Heart right ventricle (tissue), 16 donors: ENCODE measurements at regions not wholly inside any gene's neighbourhood (a gene's known extent, or its start where the extent isn't known, plus 50 kb on each side); places are given as distances from the start of the nearest gene placed in this dataset.

ENCODE experiments used
- ATAC-seq, 8 donors: fragments of 200-7000 bp; cut with Tn5 transposase; one replicate each; pipeline ENCODE4 v1.9.1; 2020; ENCODE audit warnings: mild to moderate bottlenecking in 8 of 8, moderate library complexity in 8 of 8, moderate number of reproducible peaks in 1 of 8
- DNase-seq, 2 donors: peaks; one replicate each; pipeline ENCODE4 v3.0.0-alpha.2; 2020
- H3K27ac ChIP-seq, 10 donors: fragments of 200-600 bp; sonication (generic) in 2 of 10; one replicate each; pipeline versions ENCODE4 v1.5.0 to v1.8.0; 2020 to 2022; ENCODE audit warnings: mild to moderate bottlenecking in 3 of 10
- H3K27me3 ChIP-seq, 7 donors: fragments of 200-600 bp; one replicate each; pipeline ENCODE4 v1.8.0; 2021 to 2022; ENCODE audit warnings: mild to moderate bottlenecking in 2 of 7
- H3K36me3 ChIP-seq, 9 donors: fragments of 200-600 bp; sonication (generic) in 1 of 9; one replicate each; pipeline versions ENCODE4 v1.5.0 to v1.8.0; 2020 to 2022; ENCODE audit warnings: mild to moderate bottlenecking in 2 of 9
- H3K4me1 ChIP-seq, 9 donors: fragments of 200-600 bp; sonication (generic) in 1 of 9; one replicate each; pipeline versions ENCODE4 v1.5.0 to v1.8.0; 2020 to 2022; ENCODE audit warnings: mild to moderate bottlenecking in 4 of 9
- H3K4me3 ChIP-seq, 10 donors: fragments of 200-600 bp; sonication (generic) in 2 of 10; one replicate each; pipeline versions ENCODE4 v1.5.0 to v1.8.0; 2020 to 2022; ENCODE audit warnings: mild to moderate bottlenecking in 7 of 10, moderate library complexity in 2 of 10
- H3K9me3 ChIP-seq, 11 donors: fragments of 200-600 bp in 10 of 11; sonication (generic) in 2 of 11; one replicate each; pipeline versions ENCODE4 v1.5.0 to v1.8.0; 2013 to 2022; ENCODE audit warnings: mild to moderate bottlenecking in 2 of 11, control low read depth in 1 of 11, moderate library complexity in 1 of 11
- CTCF ChIP-seq, 9 donors: fragments of 200-600 bp; sonication (generic) in 2 of 9; IDR thresholded peaks; one replicate each; pipeline versions ENCODE4 v1.5.0 to v1.8.0; 2021 to 2022; ENCODE audit warnings: antibody characterized with exemption in 9 of 9, mild to moderate bottlenecking in 5 of 9, moderate library complexity in 1 of 9
- WGBS, 2 donors: extraction: QIAGEN DNeasy Blood & Tissue Kit; methylation state at CpG; one replicate each; pipeline ENCODE4 v1.1.7; 2013; ENCODE audit warnings: inconsistent platforms in 1 of 2; 5-methylcytosine and 5-hydroxymethylcytosine counted together
- intact Hi-C, 10 donors: fragments of 100-400 bp; cut with DNase I; formaldehyde crosslinking; loops; one replicate each; pipeline versions ENCODE4 v1.11.1 to v1.14.2; 2022
- donor health status: Arrhythmogenic right ventricular cardiomyopathy.
- donor health status: ischemic (EF 13 %, LVEDD 7.1; RV severe dilation, severe dysfunction).
- donor health status: healthy with polysubstance abuse.
- donor health status: DM: no; HTN: yes; CAD: no.
- donor health status: DM: no; HTN: no; CAD: no.
- donor health status: ischemic (EF 25% LVEDD 6.9; RV normal size, moderate dysfunction).
- donor health status: ischemic (EF 25% LVEDD 5.7; RV mildly dilated, moderate dysfunction).
- donor health status: healthy.
- donor health status: DM: yes; HTN: yes; CAD: no.
- donor health status: Ischemic cardiomyopathy.
- donor health status: ischemic (EF 35%, LVEDD 5.7; RV mildly dilated, moderate dysfunction).
- donor health status: nonischemic (EF 11% LVEDD 7.7; RV severe dilation, severe dysfunction).
- donor health status: DM: yes; HTN: yes; CAD: no.
- donor health status: PGD.
- donor health status: ischemic (EF 29% LVEDD 5.4; RV normal size, mild dysfunction).
- donor health status: nonischemic (EF 23%, LVEDD 6.1; RV moderate dilation, normal function).

DNA sequence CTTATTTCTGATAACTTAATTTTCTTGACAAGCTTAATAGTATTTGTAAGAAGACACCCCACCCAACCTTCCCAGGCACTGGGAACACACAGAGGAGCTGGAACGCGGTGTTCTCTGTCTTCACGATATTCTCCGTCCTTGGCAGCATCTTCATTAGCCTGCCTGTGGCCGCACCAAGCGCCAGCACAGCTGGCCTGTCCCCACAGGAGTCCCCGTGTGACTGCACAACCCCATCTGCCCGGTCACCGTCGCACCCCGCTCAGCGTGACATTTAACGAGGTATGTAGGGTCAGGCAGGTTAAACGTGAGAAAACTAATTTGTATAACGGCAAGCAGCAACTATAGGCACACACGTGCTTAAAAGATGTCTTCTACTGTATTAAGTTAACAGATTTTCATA is 293.3 kb downstream of the BRD1 start:
- ATAC-seq (no peak), DNase-seq (no peak)
- H3K27me3 ChIP-seq: peaks cover 0 to 20% (median 11%) of the 10 kb centered on the region in 7 donors

DNA sequence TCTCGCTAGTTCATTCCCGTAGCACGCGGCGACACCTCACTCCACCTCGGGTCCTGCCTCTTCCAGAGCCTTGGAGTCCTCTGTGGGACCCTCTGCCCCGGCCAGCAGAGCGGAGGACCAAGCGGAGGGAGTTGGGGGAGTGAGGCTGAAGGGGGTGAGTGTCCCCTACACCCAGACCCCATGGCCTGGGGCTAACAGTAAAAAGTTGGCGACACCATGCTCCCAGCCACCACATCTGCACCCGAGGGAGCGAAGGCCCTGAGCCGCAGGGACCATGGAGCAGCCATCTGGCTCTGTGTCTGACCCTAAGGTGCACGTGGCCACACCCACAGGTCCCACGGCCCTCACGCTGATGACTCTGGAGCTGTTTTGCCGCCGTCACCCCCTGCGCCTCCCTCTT is 293.8 kb downstream of the BRD1 start:
- intact Hi-C loops: no loop called here
- no peaks in the 10 kb centered on the region for H3K4me1 ChIP-seq
- no peak for DNase-seq
- no peak for TF ChIP-seq CTCF (IDR thresholded peaks at IDR 0.05)
- H3K9me3 ChIP-seq: no peaks in the 10 kb centered on the region
- no peak for ATAC-seq
- no peak overlapping the region for H3K4me3 ChIP-seq
- H3K36me3 ChIP-seq: no peaks in the 10 kb centered on the region
- H3K27ac ChIP-seq: no peak overlapping the region
- WGBS, 2 donors: 88 to 89% methylated on average over 19 of the region's 19 CpGs
- peaks cover 0 to 20% (median 11%) of the 10 kb centered on the region in 7 donors for H3K27me3 ChIP-seq

More for the DNA sequence above, 293.3 kb downstream of the BRD1 start:
- 75 to 80% methylated on average over 16 of the region's 16 CpGs for WGBS, 2 donors
- H3K36me3 ChIP-seq: no peaks in the 10 kb centered on the region
- no peaks in the 10 kb centered on the region for H3K4me1 ChIP-seq
- H3K27ac ChIP-seq: no peak overlapping the region
- intact Hi-C loops: no loop called here
- no peaks in the 10 kb centered on the region for H3K9me3 ChIP-seq
- H3K4me3 ChIP-seq: no peak overlapping the region
- no peak for TF ChIP-seq CTCF (IDR thresholded peaks at IDR 0.05)

DNA sequence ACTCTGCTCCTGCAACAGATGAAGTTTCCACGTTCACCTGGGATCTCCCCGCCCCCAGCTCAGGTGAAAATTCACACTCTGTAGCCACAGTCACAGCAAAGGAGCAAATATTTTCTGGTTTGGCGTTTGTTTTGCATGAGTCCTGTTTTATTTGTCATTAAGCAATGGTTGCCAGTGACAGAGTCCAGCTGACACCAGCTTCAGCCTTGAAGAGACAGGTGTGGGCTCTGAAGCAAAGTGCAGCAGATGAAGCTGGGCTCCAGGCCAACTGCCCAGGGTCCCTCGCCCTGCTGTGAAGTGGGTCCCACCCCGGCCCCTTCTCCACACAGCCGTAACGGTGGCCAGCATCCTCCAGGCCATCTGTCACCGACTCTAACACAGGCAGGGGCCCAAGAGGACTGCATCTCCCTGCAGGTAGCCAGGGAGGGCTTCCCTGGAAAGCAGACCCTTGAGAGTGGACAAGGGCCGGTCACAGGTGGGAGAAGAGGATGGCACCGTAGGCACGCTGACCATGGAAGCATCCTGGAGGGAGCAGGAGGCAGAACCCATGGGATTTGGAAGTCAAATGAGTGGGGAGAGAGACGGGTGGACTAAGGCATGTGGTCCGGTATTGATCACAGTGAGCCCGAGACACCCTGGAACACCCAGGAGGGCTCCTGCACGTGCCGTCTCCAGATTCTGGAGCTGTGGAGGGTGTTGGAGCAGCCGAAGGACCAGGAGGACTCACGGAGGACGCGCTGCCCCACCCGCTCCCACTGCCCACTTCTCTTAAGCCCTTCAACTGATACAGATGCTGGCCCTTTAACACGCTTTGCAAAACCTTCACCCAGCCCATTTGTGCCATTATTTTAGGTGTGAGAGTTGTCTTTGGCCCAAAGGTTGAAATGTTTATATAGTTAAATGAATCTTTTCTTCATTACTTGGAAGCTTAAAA is 294.5 kb downstream of the BRD1 start:
- TF ChIP-seq CTCF (IDR thresholded peaks at IDR 0.05): no peak
- H3K4me3 ChIP-seq: no peak overlapping the region
- intact Hi-C loops: no loop called here
- H3K27me3 ChIP-seq: peaks cover 0 to 20% (median 11%) of the 10 kb centered on the region in 7 donors
- 80 to 82% methylated on average over 22 of the region's 22 CpGs for WGBS, 2 donors
- H3K9me3 ChIP-seq: no peaks in the 10 kb centered on the region
- no peak for ATAC-seq
- DNase-seq: no peak
- H3K27ac ChIP-seq: no peak overlapping the region
- no peaks in the 10 kb centered on the region for H3K4me1 ChIP-seq
- H3K36me3 ChIP-seq: no peaks in the 10 kb centered on the region

DNA sequence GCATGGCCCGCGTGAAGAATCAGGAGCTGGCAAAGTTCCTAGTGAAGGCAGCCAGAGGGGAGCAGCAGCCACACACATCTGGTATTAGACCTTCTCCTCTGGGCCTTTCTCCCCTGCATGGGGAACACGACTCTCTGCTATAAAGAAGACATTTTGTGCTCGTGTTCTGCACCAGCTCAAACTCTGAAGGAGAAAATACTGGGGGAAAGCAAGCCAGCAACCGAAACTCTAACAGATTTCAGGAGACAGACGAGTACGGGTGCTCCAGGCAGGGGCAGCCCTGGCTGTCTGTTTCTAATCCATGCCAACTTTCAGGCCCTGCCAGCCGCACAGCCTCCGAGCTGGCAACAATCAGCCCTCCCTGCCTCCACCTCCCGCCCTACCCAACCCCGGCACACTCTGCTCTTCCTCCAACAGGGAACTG is 296.3 kb downstream of the BRD1 start:
- intact Hi-C loops: no loop called here
- Histone ChIP-seq H3K27me3 (peaks cover 0 to 17% (median 11%) of the 10 kb centered on the region in 7 donors), H3K9me3 (no peaks in the 10 kb centered on the region), H3K4me3 (no peak overlapping the region), H3K27ac (no peak overlapping the region), H3K36me3 (no peaks in the 10 kb centered on the region), H3K4me1 (no peaks in the 10 kb centered on the region)
- WGBS, 2 donors: 70 to 72% methylated on average over 11 of the region's 11 CpGs
- ATAC-seq (no peak), DNase-seq (no peak)
- no peak for TF ChIP-seq CTCF (IDR thresholded peaks at IDR 0.05)
